ENCODE measurements at regions not wholly inside any gene's neighbourhood (a gene's known extent, or its start where the extent isn't known, plus 50 kb on each side); places are given as distances from the start of the nearest gene placed in this dataset.
A peak's percentile ranks its signal among the peaks of the same experiment; 100 is the strongest.
"Not testable (repeated sequence)": the region's sequence is repeated elsewhere in the genome, so short reads cannot be mapped to it uniquely, and the experiment has no call there.

DNA sequence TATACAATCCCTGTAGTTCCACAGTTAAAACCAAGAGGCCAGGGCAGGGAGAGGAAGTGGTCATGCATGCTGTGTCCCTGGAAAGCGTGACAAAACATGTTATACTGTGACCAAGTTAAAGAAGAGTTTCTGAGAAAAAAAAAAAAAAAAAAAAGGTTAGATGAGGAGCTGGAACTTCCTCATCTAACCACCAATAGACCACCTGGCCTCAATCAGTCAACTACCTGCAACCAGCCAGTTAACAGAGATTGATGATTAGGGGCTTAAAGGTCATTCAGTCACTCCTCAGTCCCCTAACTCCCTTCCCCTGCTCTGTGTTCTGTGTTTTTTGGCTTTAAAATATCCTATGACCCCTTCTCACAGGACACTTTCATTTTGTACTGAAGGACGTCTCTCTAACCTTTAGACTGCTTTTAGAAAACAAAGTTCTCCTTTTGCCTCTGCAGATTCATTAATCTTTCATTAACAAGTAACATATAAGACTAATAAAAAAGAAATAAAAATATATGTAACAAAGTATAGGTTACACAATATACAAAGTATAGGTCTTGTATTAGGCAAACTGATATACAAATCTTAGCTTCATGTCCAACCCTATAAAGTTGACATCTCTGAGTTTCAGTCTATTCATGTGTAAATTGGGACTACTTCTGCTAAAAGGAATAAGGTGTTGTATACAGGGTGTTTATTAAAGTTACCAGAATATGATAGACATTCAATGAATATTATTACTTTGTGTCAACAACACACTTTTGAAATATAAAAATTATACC lies 179.1 kb upstream of the NDST4 start:
- no peak for DNase-seq

DNA sequence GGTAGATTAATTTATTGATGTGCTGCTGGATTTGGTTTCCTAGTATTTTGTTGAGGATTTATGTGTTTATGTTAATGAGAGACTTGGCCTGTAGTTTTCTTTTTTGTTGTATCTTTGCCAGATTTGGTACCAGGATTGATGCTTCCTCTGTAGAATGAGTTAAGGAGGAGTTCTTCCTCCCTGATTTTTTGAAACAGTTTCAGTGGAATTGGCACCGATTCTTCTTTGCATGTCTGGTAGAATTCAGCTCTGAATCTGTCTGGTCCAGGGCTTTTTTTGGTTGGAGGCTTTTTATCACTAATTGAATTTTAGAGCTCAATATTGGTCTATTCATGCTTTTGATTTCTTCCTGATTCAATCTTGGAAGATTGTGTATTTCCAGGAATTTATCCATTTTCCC lies 174.0 kb upstream of the NDST4 start:
- DNase-seq: no peak

DNA sequence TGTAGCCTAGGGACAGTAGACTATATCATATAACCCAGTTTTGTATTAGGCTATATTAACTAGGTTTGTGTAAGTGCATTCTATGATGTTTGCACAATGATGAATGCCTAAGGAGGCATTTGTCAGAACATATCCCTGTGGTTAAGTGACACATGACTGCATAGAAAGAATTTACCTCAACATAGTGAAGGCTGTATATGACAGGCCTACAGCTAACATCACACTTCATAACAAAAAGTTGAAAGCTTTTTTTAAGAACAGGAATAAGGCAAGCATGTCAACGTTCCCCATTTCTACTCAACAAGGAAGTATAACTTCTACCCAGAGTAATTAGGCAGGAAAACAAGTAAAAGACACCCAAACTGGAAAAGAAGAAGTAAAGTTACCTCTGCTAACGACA lies 165.9 kb upstream of the NDST4 start:
- DNase-seq: no peak

DNA sequence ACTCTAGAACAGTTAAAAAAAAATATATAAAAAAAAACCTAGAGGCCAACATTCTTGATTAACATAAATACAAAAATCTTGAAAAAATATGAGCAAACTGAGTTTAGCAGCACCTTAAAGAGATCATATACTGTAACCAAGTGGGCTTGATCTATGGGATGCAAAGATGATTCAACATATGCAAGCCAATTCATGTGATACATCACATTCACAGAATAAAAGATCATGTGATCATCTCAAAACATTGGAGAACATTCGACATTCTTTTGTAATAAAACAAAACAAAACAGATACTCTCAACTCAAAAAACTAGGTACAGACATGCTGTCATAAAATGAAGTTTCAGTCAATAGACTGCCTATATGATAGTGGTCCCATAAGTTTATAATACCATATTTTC lies 165.4 kb upstream of the NDST4 start:
- DNase-seq: no peak

GRCh38 chr4:115275615-115276014 lies 162.2 kb upstream of the NDST4 start:
- DNase-seq: no peak

GRCh38 chr4:115274545-115274944 lies 161.1 kb upstream of the NDST4 start:
- DNase-seq: no peak

GRCh38 chr4:115272594-115272993 lies 159.2 kb upstream of the NDST4 start:
- no peak for DNase-seq

DNA sequence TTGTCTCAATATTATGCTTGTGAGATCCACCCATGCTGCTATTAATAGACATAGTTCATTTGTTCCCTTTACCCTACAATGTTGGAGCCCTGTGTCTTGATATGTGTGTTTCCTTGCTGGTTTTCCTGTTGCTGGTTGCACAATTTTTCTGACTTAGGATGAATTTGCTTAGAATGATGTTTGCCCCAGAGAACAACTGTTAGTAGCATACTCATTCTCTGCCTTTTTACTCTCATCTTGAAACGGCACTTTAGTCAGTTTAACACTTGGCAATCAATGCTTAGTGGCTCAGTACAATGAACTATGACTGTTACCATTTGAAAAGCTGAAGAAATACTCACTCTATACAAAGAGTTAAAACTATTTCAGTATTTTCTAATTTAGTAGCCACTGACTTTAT lies 158.8 kb upstream of the NDST4 start:
- no peak for DNase-seq

DNA sequence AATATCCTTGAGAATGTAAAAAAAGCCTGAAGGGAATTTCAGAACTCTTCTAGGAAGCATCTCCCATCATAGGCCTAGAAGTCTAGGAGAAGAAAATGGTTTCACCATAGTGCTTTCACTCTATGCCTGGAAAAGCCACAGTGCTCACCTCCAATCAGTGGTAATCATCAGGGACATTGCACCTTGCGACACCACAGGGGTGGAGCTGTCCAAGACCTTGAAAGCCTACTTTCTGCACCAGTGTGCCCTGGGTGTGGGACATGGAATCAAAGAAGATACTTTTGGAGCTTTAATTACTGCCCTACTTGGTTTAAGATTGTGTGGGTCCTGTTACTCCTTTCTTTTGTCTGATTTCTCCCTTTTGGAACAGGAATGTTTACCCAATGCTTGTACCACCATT lies 146.8 kb upstream of the NDST4 start:
- no peak for DNase-seq

GRCh38 chr4:115259642-115260041 lies 146.2 kb upstream of the NDST4 start:
- no peak for DNase-seq

GRCh38 chr4:115249808-115250207 lies 136.4 kb upstream of the NDST4 start:
- DNase-seq: no peak

DNA sequence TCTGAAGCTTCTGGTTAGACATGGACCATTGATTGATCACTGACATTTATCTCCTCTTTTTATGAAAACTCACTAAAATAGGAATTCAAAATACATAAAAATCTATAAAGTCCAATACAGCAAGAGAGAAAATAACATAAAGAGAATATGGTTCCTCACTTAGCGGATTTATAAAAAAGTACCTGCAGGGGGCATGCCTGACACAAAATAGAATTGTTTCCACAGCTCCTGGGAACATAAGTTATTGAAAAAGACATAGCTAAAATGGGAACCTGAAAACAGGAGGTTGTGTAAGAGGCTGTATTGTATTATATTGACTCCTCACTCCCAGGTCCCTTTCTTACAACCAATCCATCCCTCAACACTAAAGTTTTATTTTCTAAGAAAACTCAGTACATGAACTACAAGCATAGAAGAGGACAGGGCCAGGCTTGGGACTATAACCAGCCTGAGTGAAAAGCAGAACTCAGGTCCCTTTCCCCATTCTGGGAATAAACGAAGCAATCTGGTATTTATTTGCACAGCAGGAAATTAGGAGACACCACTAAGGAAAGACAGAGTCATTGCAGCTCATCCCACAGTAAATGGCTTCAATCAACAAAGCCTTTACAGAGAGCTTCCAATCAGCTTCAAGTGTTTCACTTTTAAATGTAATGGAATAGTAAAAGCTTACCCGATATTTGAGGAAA lies 121.1 kb upstream of the NDST4 start:
- peak; percentile 40 for DNase-seq

DNA sequence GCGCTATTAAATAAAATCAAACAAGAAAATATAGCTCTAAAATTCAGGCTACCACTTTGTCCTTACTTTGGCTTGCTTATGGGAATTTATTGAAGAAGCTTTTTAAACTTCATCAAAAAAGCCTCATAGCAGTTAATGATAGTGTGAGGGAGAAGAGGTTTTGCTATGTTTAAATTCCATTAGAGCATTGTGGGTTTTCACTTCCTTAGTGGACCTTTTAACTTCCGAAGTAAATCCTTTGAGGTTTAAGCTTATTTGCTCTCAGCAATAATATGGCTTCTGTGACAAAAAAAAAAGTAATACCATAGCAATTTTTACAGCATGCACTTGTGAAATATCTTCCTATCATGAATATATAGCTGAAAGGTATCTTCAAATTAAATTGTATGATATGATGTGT lies 120.2 kb upstream of the NDST4 start:
- DNase-seq: no peak

- DNase-seq: no peak
These were observed 116.5 kb upstream of the NDST4 start for GRCh38 chr4:115229873-115230272.

DNA sequence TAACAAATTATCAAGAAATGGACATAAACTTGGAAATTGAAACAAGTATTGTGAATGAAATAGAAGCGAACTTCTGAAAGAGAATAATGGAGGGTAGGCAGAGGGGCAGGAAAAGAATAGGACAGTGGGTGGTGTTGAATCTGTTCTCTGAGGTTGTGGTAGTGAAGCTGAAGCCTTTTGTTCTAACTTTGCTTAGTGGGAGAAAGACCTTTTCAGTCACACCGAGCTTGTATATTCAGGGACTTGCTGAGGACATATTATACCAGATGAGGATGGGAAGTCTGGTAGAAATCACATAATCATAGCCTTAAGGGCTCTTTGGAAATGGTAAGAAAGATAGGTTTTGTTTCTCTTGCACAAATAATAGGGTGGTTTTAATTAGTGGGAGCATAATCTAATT lies 115.4 kb upstream of the NDST4 start:
- no peak for DNase-seq

DNA sequence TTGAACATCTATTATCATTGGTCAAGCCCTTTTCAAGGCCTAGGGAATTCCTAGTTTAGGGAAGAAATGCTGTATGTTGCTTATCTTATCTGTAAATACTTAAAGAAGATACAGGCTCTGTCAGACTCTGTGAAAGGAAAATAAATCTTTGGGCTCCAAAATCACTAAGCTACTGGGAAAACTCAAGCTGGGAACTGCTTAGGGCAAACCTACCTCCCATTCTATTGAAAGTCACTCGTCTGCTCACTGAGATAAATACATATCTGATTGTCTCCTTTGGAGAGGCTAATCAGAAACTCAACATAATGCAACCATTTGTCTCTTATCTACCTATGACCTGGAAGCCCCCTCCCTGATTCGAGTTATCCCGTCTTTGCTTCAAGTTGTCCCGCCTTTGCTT lies 108.6 kb upstream of the NDST4 start:
- no peak for DNase-seq

DNA sequence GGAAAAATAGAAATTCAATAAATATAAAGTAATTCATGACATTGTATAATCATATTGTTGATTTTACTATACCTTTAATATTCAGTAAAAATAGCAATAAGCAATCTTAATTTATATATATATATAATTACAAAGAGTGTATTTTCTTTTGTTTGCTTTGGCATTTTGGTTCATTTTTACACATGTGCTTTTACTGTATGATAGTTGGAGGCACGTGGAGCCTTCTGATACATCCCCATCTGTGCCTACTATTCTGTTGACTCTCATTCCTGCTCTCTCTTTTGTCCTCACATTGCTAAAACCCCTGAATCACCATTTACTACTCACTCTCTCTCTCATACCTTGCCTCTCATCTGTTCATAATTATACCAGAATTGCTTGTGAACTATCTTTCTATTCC lies 106.4 kb upstream of the NDST4 start:
- no peak for DNase-seq

- DNase-seq: no peak
These were observed 106.0 kb upstream of the NDST4 start for GRCh38 chr4:115219315-115219860.

- no peak for DNase-seq
These were observed 102.5 kb upstream of the NDST4 start for GRCh38 chr4:115215935-115216334.

GRCh38 chr4:115213716-115214115 lies 100.3 kb upstream of the NDST4 start:
- DNase-seq: no peak

DNA sequence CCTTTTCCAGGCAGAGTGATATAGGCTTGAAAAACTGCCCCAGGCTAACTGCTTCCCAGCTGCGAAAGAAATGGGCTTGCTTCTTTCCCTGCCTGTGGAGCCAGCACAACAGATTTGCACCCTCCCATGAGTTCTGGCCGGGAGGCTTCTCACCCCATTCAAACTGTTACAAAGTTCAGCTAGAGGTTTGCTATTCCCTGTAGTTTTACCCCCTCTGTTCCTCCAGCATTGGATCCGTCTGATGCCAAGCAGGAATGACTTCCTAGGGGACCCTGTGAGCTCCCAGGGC lies 87.6 kb upstream of the NDST4 start:
- no peak for DNase-seq

DNA sequence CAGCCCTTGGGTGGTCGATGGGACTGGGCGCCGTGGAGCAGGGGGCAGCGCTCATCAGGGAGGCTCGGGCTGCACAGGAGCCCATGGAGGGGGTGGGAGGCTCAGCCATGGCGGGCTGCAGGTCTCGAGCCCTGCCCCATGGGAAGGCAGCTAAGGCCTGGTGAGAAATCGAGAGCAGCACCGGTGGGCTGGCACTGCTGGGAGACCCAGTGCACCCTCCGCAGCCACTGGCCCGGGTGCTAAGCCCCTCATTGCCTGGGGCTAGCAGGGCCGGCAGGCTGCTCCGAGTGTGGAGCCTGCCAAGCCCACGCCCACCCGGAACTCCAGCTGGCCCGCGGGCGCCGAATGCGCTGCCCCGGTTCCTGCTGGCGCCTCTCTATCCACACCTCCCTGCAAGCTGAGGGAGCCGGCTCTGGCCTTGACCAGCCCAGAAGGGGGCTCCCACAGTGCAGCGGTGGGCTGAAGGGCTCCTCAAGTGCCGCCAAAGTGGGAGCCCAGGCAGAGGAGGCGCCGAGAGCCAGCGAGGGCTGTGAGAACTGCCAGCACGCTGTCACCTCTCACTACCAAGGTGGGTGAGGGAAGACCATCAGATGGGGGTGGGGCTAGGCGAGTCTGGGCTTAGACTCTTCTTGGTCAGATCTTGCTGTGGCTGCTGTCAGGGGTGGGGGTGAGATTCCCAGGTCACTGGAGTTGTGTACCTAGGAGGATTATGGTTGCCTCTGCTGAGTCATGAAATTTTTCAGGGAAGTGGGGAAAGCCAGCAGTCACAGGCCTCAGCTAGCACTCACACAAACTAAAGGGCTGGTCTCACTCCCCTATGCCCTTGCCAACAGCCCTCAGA lies 87.0 kb upstream of the NDST4 start:
- DNase-seq: not testable (repeated sequence)

DNA sequence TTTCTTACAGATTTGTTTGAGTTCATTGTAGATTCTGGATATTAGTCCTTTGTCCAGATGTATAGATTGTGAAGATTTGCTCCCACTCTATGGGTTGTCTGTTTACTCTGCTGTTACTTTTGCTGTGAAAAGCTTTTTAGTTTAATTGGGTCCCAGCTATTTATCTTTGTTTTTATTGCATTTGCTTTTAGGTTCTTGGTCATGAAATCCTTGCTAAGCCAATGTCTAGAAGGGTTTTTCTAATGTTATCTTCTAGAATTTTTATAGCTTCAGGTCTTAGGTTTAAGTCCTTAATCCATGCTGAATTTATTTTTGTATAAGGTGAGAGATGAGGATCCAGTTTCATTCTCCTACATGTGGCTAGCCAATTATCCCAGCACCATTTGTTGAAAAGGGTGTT lies 81.2 kb upstream of the NDST4 start:
- DNase-seq: not testable (repeated sequence)

GRCh38 chr4:115190529-115190928 lies 77.1 kb upstream of the NDST4 start:
- DNase-seq: no peak
